Adrenal gland (tissue), 5 donors: ENCODE measurements at regions not wholly inside any gene's neighbourhood (a gene's known extent, or its start where the extent isn't known, plus 50 kb on each side); places are given as distances from the start of the nearest gene placed in this dataset.

ENCODE experiments used
- CTCF ChIP-seq, 6 experiments: fragments of 450-650 bp in 4 of 6; fragments of 200-600 bp in 2 of 6; sonication (generic) in 1 of 6; IDR thresholded peaks; 1 replicate in 5 of 6; 2 replicates in 1 of 6; pipeline versions ENCODE4 v1.5.1 to v1.8.0; 2016 to 2021; ENCODE audit warnings: antibody characterized with exemption in 6 of 6, mild to moderate bottlenecking in 2 of 6, moderate library complexity in 1 of 6
- POLR2A ChIP-seq, 2 donors: fragments of 450-650 bp; IDR thresholded peaks; one replicate each; pipeline ENCODE4 v1.6.1; 2017; ENCODE audit warnings: antibody characterized with exemption in 2 of 2, mild to moderate bottlenecking in 2 of 2, moderate library complexity in 1 of 2
- donor health status: DM: no; HTN: no; CAD: no.

GRCh38 chr18:51383711-51384110 is 186.2 kb upstream of the MEX3C start:
- TF ChIP-seq CTCF (IDR thresholded peaks at IDR 0.05) (no peak), POLR2A (IDR thresholded peaks at IDR 0.05) (no peak)
